ENCODE measurements at regions not wholly inside any gene's neighbourhood (a gene's known extent, or its start where the extent isn't known, plus 50 kb on each side); places are given as distances from the start of the nearest gene placed in this dataset.

GRCh38 chr10:129029851-129030602 lies 437.0 kb upstream of the MGMT start:
- DNase-seq (ENCODE audit: low read depth): no peak
- no peak for TF ChIP-seq CTCF (conservative IDR thresholded peaks at IDR 0.05; ENCODE audit: low read depth, low read length)
- H3K4me3 ChIP-seq (ENCODE audit: low read depth, low read length): no peak overlapping the region

GRCh38 chr10:129030603-129030895 lies 436.5 kb upstream of the MGMT start:
- H3K4me3 ChIP-seq (ENCODE audit: low read depth, low read length): no peak overlapping the region

GRCh38 chr10:129030996-129031843 lies 435.8 kb upstream of the MGMT start:
- H3K4me3 ChIP-seq (ENCODE audit: low read depth, low read length): no peak overlapping the region
- DNase-seq (ENCODE audit: low read depth): no peak
- peak; percentile 97 for TF ChIP-seq CTCF (conservative IDR thresholded peaks at IDR 0.05; ENCODE audit: low read depth, low read length)

More at GRCh38 chr10:129030603-129030895, 436.5 kb upstream of the MGMT start:
- DNase-seq (ENCODE audit: low read depth): no peak
- no peak for TF ChIP-seq CTCF (conservative IDR thresholded peaks at IDR 0.05; ENCODE audit: low read depth, low read length)

- no peak for TF ChIP-seq CTCF (conservative IDR thresholded peaks at IDR 0.05; ENCODE audit: low read depth, low read length)
- no peak overlapping the region for H3K4me3 ChIP-seq (ENCODE audit: low read depth, low read length)
- no peak for DNase-seq (ENCODE audit: low read depth)
Measured at GRCh38 chr10:129031844-129032150, 435.2 kb upstream of the MGMT start.

- no peak for TF ChIP-seq CTCF (conservative IDR thresholded peaks at IDR 0.05; ENCODE audit: low read depth, low read length)
- DNase-seq (ENCODE audit: low read depth): no peak
- H3K4me3 ChIP-seq (ENCODE audit: low read depth, low read length): peak overlapping the region; percentile 19
Measured at GRCh38 chr10:129032372-129033313, 434.4 kb upstream of the MGMT start.

- no peak for DNase-seq (ENCODE audit: low read depth)
- no peak for TF ChIP-seq CTCF (conservative IDR thresholded peaks at IDR 0.05; ENCODE audit: low read depth, low read length)
Measured at GRCh38 chr10:129033340-129033739, 433.7 kb upstream of the MGMT start.

More at GRCh38 chr10:129033340-129033739, 433.7 kb upstream of the MGMT start:
- H3K4me3 ChIP-seq (ENCODE audit: low read depth, low read length): no peak overlapping the region
